SK-N-SH (cell line): ENCODE measurements at regions not wholly inside any gene's neighbourhood (a gene's known extent, or its start where the extent isn't known, plus 50 kb on each side); places are given as distances from the start of the nearest gene placed in this dataset.

ENCODE experiments used
- CTCF ChIA-PET: fragments of 300-600, 350-600 bp; formaldehyde crosslinking; extraction: SDS; loops from one replicate; lab custom pipeline; 2021; lab: Yijun Ruan, JAX
- POLR2A ChIA-PET: fragments of 350-600 bp; sonication (Branson Sonifier 250); formaldehyde crosslinking; extraction: SDS; loops from one replicate; lab custom pipeline; 2020; ENCODE audit warnings: antibody characterized with exemption, inconsistent platforms; lab: Yijun Ruan, JAX
- DNase-seq: peaks from one replicate; pipeline ENCODE4 v3.0.0; 2012
- H2AFZ ChIP-seq: fragments of 200-600 bp; sonication (generic); 2 replicates; pipeline ENCODE4 v1.8.1; 2016; ENCODE audit warnings: antibody characterized with exemption, mild to moderate bottlenecking, low read depth
- H3F3A ChIP-seq: fragments of 200-600 bp; sonication (generic); replicated peaks from 2 replicates; pipeline ENCODE3; 2016; ENCODE audit warnings: antibody characterized with exemption, mild to moderate bottlenecking; ENCODE audit not compliant: insufficient read depth
- H3K27ac ChIP-seq, 2 experiments: fragments of 200-500 bp in 1 of 2; fragments of 200-600 bp in 1 of 2; sonication (Bioruptor generic) in 1 of 2; sonication (generic), shearing (Covaris generic) in 1 of 2; 2 replicates each; pipeline versions ENCODE4 v1.5.1 to v1.6.1; 2014 to 2016; ENCODE audit warnings: low read depth in 2 of 2, inconsistent platforms in 1 of 2, low read length in 1 of 2, mild to moderate bottlenecking in 1 of 2, mixed read lengths in 1 of 2
- H3K27me3 ChIP-seq: fragments of 200-600 bp; sonication (generic), shearing (Covaris generic); 2 replicates; pipeline ENCODE4 v1.6.1; 2016; ENCODE audit warnings: mixed run types; ENCODE audit not compliant: insufficient read depth
- H3K36me3 ChIP-seq, 2 experiments: fragments of 200-500 bp in 1 of 2; fragments of 200-600 bp in 1 of 2; sonication (Bioruptor generic) in 1 of 2; sonication (generic) in 1 of 2; replicated peaks in 1 of 2; 2 replicates each; pipeline versions ENCODE3 to v1.5.1; 2014 to 2016; ENCODE audit warnings: low read length in 1 of 2, mild to moderate bottlenecking in 1 of 2; ENCODE audit not compliant: insufficient read depth in 2 of 2, control insufficient read depth in 1 of 2
- H3K4me1 ChIP-seq, 2 experiments: fragments of 200-500 bp in 1 of 2; fragments of 200-600 bp in 1 of 2; sonication (Bioruptor generic) in 1 of 2; sonication (generic), shearing (Covaris generic) in 1 of 2; 2 replicates each; pipeline versions ENCODE4 v1.5.1 to v1.6.1; 2014 to 2016; ENCODE audit warnings: low read depth in 1 of 2, low read length in 1 of 2, mixed run types in 1 of 2; ENCODE audit not compliant: insufficient read depth in 2 of 2, control insufficient read depth in 1 of 2
- H3K4me2 ChIP-seq: fragments of 200-600 bp; sonication (generic), shearing (Covaris generic); 2 replicates; pipeline ENCODE4 v1.6.1; 2017; ENCODE audit warnings: mixed run types
- H3K4me3 ChIP-seq, 2 experiments: fragments of 200-500 bp in 1 of 2; fragments of 200-600 bp in 1 of 2; sonication (Bioruptor generic) in 1 of 2; sonication (generic), shearing (Covaris generic) in 1 of 2; 2 replicates each; pipeline versions ENCODE4 v1.5.1 to v1.8.1; 2014 to 2016; ENCODE audit warnings: low read depth in 2 of 2, inconsistent platforms in 1 of 2, low read length in 1 of 2, mild to moderate bottlenecking in 1 of 2, mixed read lengths in 1 of 2, moderate library complexity in 1 of 2
- H3K79me2 ChIP-seq: fragments of 200-600 bp; sonication (generic); 2 replicates; pipeline ENCODE4 v1.8.1; 2017; ENCODE audit warnings: mild to moderate bottlenecking; ENCODE audit not compliant: insufficient read depth
- H3K9ac ChIP-seq: fragments of 200-600 bp; sonication (generic); 2 replicates; pipeline ENCODE4 v1.6.1; 2017; ENCODE audit warnings: mixed run types
- H3K9me2 ChIP-seq: fragments of 200-600 bp; sonication (generic); 2 replicates; pipeline ENCODE4 v1.6.1; 2017; ENCODE audit warnings: mixed run types
- H3K9me3 ChIP-seq: fragments of 200-600 bp; sonication (generic); 2 replicates; pipeline ENCODE4 v1.6.1; 2017; ENCODE audit warnings: mixed run types, mild to moderate bottlenecking, moderate library complexity
- H4K20me1 ChIP-seq: fragments of 200-600 bp; sonication (generic); 2 replicates; pipeline ENCODE4 v1.6.1; 2017; ENCODE audit warnings: mild to moderate bottlenecking, mixed run types; ENCODE audit not compliant: insufficient read depth
- CHD2 ChIP-seq: fragments of 150-350 bp; IDR thresholded peaks from 2 replicates; pipeline ENCODE4 v1.6.1; 2018; ENCODE audit warnings: low read length; ENCODE audit not compliant: partially characterized antibody
- EZH2phosphoT487 ChIP-seq: fragments of 200-600 bp; sonication (generic); IDR thresholded peaks from 2 replicates; pipeline ENCODE4 v1.6.1; 2017; ENCODE audit warnings: low read depth, mixed run types, mild to moderate bottlenecking, antibody characterized with exemption, moderate library complexity, borderline replicate concordance
- FOSL2 ChIP-seq: IDR thresholded peaks from 2 replicates; pipeline ENCODE4 v1.4.0; 2012; ENCODE audit warnings: low read depth, mild to moderate bottlenecking, moderate library complexity, borderline replicate concordance
- MEF2A ChIP-seq: IDR thresholded peaks from 2 replicates; pipeline ENCODE4 v1.4.0; 2012; ENCODE audit warnings: low read depth, borderline replicate concordance
- NRF1 ChIP-seq: IDR thresholded peaks from 2 replicates; pipeline ENCODE4 v1.6.1; 2012; ENCODE audit warnings: low read depth, mild to moderate bottlenecking, low read length
- PBX3 ChIP-seq: IDR thresholded peaks from 2 replicates; pipeline ENCODE4; 2012
- RFX5 ChIP-seq: IDR thresholded peaks from 2 replicates; pipeline ENCODE4 v1.6.1; 2012; ENCODE audit warnings: mild to moderate bottlenecking, improper control_type of control experiment, low read length
- RXRA ChIP-seq: IDR thresholded peaks from 2 replicates; pipeline ENCODE4 v1.4.0; 2012; ENCODE audit warnings: low read depth, mild to moderate bottlenecking, borderline replicate concordance
- TCF12 ChIP-seq: IDR thresholded peaks from 2 replicates; pipeline ENCODE4 v1.4.0; 2012
- TEAD4 ChIP-seq: IDR thresholded peaks from 2 replicates; pipeline ENCODE4 v1.4.0; 2012; ENCODE audit warnings: mild to moderate bottlenecking, borderline replicate concordance; ENCODE audit not compliant: insufficient read depth
- YY1 ChIP-seq: IDR thresholded peaks from 2 replicates; pipeline ENCODE4 v1.4.0; 2012; ENCODE audit warnings: low read depth, mild to moderate bottlenecking
- WGBS: methylation state at CpG from one replicate; pipeline ENCODE4 v1.1.6; 2017; ENCODE audit warnings: low lambda C conversion rate; 5-methylcytosine and 5-hydroxymethylcytosine counted together
- TF ChIP-seq, protein P1 (sequence below): fragments of 150-350 bp; IDR thresholded peaks from 2 replicates; pipeline ENCODE4 v1.6.1; 2016; ENCODE audit warnings: mild to moderate bottlenecking, low read depth, low read length
- TF ChIP-seq, protein P2 (sequence below): IDR thresholded peaks from 2 replicates; pipeline ENCODE4 v1.4.0; 2012; ENCODE audit warnings: low read depth, borderline replicate concordance

GRCh38 chrX:139204571-139204897, 326.0 kb upstream of the F9 start:
- ChIA-PET POLR2A (no interaction called here), CTCF (interaction anchor here (0.6 kb wide), 1 partner anchor 10 kb away, joined by 3 read pairs; no protein-coding TSS in a partner anchor)
- H4K20me1 ChIP-seq: no peaks in the 10 kb centered on the region
- no peaks in the 10 kb centered on the region for H3K36me3 ChIP-seq
- H3K4me1 ChIP-seq: no peaks in the 10 kb centered on the region
- no peak overlapping the region for H3K27ac ChIP-seq
- no peak for DNase-seq
- 26% methylated on average over 20 of the region's 20 CpGs for WGBS
- H3K27me3 ChIP-seq: peaks cover 29% of the 10 kb centered on the region
- no peaks in the 10 kb centered on the region for H3K9me3 ChIP-seq
- no peaks in the 10 kb centered on the region for H3K79me2 ChIP-seq
- no peak overlapping the region for H3K9ac ChIP-seq
- TF ChIP-seq NRF1: no peak
- TF ChIP-seq EZH2phosphoT487: no peak
- TF ChIP-seq YY1: no peak
- TF ChIP-seq, protein P1, sequence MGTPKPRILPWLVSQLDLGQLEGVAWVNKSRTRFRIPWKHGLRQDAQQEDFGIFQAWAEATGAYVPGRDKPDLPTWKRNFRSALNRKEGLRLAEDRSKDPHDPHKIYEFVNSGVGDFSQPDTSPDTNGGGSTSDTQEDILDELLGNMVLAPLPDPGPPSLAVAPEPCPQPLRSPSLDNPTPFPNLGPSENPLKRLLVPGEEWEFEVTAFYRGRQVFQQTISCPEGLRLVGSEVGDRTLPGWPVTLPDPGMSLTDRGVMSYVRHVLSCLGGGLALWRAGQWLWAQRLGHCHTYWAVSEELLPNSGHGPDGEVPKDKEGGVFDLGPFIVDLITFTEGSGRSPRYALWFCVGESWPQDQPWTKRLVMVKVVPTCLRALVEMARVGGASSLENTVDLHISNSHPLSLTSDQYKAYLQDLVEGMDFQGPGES: no peak
- H3F3A ChIP-seq: no peaks in the 10 kb centered on the region
- 0 out of 2 replicates have a peak overlapping the region, but pooled peaks have one; percentile 46 for H2AFZ ChIP-seq
- H3K4me2 ChIP-seq: peak overlapping the region; percentile 63
- H3K4me3 ChIP-seq: peak overlapping the region in 1 of 2 experiments; percentile 41; a peak in 3 of 4 replicates
- no peaks in the 10 kb centered on the region for H3K9me2 ChIP-seq

DNA sequence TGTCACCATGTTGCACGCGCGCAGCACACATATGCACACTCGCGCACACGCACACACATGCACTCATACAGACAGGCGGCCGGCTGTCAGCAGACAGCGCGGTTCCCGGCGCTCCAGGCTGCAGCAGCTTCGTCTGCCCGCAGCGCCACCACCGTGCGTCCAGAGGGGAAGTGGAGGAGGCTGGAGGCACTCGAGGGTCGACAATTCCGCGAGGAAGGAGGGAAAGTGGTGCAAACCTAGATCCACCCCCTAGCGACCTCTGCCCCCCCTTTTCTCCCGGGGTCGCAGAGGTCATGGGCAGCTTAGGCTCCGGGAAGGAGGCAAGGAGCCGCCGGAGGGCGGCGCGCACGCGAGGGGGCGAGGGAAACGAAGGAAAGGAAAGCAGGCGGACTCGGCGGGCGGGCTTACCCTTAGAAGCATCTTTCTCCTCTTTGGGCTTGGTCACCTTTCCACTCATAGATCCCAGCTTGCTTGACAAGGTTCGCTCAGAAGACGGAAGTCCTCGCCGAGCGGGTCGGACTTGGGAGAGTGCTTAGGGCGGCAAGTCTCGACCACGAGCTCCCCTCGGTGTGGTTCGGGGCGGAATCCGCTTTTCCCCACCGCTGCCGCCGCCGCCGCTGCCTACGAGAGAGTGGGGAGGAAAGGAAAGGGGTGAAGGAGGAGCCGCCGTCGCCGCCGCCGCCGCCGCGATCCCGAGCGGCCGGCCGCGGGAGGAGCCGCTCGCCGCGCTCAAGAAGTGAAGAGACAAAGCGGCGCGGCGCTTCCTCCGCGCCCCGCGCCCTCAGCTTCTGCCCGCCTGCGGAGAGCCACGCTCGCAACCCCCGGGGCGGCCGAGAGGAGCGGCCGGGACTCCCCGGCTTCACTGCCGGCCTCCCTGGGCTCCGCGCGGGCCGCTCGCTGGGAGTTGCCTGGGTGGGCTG, 326.6 kb upstream of the F9 start:
- POLR2A ChIA-PET: no interaction called here
- peak; percentile 33 for DNase-seq
- peak overlapping the region; percentile 46; the same call in 1 of the 2 replicates for H2AFZ ChIP-seq
- no peaks in the 10 kb centered on the region for H3K36me3 ChIP-seq
- H3K4me1 ChIP-seq: no peaks in the 10 kb centered on the region
- no peaks in the 10 kb centered on the region for H3K79me2 ChIP-seq
- H3F3A ChIP-seq: no peaks in the 10 kb centered on the region
- H3K27ac ChIP-seq: no peak overlapping the region
- no peaks in the 10 kb centered on the region for H3K9me2 ChIP-seq
- CTCF ChIA-PET: no interaction called here
- H4K20me1 ChIP-seq: no peaks in the 10 kb centered on the region
- WGBS: 16% methylated on average over 76 of the region's 99 CpGs
- H3K4me3 ChIP-seq: peak overlapping the region; percentile 22 to 41; a peak in 3 of 4 replicates
- no peak overlapping the region for H3K9ac ChIP-seq
- H3K4me2 ChIP-seq: peak overlapping the region; percentile 63
- H3K27me3 ChIP-seq: peaks cover 29% of the 10 kb centered on the region
- TF ChIP-seq, protein P2, sequence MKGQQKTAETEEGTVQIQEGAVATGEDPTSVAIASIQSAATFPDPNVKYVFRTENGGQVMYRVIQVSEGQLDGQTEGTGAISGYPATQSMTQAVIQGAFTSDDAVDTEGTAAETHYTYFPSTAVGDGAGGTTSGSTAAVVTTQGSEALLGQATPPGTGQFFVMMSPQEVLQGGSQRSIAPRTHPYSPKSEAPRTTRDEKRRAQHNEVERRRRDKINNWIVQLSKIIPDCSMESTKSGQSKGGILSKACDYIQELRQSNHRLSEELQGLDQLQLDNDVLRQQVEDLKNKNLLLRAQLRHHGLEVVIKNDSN: no peak
- TF ChIP-seq RFX5: no peak
- TF ChIP-seq TCF12: no peak
- TF ChIP-seq PBX3: no peak
- TF ChIP-seq FOSL2: no peak
- no peak for TF ChIP-seq MEF2A
- TF ChIP-seq EZH2phosphoT487: no peak
- no peak for TF ChIP-seq TEAD4
- no peak for TF ChIP-seq CHD2
- TF ChIP-seq RXRA: no peak
- no peaks in the 10 kb centered on the region for H3K9me3 ChIP-seq
